Astrocyte (in vitro differentiated cells and primary cell): ENCODE measurements at regions not wholly inside any gene's neighbourhood (a gene's known extent, or its start where the extent isn't known, plus 50 kb on each side); places are given as distances from the start of the nearest gene placed in this dataset.

Experiments
- EZH2 ChIP-seq: IDR thresholded peaks from 2 replicates; pipeline ENCODE4 v1.6.1; 2012; ENCODE audit warnings: mild to moderate bottlenecking, low read length, inconsistent platforms; ENCODE audit not compliant: insufficient read depth
- TF ChIP-seq, protein P1 (sequence below): IDR thresholded peaks from 2 replicates; pipeline ENCODE4 v1.5.1; 2011; ENCODE audit warnings: low read depth, mild to moderate bottlenecking, inconsistent platforms, low read length, moderate library complexity; ENCODE audit not compliant: insufficient read depth

DNA sequence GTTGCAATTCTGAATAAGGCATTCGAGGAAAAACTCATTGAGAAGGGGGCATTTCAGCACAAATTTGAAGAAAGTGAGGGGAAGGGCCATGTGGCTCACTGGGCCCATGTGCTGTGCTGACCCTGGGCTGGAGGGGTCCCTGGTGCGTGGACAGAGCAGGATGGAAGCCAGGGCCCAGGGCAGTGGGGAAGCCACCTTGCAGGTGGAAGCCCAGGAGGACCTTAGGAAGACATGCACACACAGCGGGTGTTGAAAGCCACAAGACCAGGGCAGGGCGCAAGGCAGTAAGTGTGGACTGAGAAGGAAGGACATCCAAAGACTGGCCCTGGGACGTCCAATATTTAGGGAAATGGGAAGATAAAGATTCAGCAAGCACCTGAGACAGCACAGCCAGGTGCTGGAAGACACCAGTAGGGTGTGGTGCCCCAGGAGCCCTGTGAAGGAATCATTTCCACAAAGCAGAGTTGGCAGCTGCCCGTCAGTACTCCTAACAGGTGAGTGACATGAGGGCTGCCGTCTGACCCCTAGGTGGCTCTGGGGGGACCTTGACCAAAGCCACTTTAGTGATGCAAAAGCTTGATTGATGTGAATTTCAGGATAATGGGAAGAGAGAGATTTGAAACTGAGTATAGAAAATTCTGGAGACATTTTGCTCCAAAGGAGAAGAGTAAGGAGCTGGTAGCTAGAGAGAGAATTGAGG, 254.4 kb upstream of the EXOC2 start:
- TF ChIP-seq, protein P1, sequence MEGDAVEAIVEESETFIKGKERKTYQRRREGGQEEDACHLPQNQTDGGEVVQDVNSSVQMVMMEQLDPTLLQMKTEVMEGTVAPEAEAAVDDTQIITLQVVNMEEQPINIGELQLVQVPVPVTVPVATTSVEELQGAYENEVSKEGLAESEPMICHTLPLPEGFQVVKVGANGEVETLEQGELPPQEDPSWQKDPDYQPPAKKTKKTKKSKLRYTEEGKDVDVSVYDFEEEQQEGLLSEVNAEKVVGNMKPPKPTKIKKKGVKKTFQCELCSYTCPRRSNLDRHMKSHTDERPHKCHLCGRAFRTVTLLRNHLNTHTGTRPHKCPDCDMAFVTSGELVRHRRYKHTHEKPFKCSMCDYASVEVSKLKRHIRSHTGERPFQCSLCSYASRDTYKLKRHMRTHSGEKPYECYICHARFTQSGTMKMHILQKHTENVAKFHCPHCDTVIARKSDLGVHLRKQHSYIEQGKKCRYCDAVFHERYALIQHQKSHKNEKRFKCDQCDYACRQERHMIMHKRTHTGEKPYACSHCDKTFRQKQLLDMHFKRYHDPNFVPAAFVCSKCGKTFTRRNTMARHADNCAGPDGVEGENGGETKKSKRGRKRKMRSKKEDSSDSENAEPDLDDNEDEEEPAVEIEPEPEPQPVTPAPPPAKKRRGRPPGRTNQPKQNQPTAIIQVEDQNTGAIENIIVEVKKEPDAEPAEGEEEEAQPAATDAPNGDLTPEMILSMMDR = no peak
- TF ChIP-seq EZH2 = no peak
